Liver (tissue), 8 donors: ENCODE measurements at regions not wholly inside any gene's neighbourhood (a gene's known extent, or its start where the extent isn't known, plus 50 kb on each side); places are given as distances from the start of the nearest gene placed in this dataset.

Experiments
- DNase-seq: peaks from one replicate; pipeline ENCODE4 v3.0.0-alpha.2; 2017; ENCODE audit warnings: low spot score
- H3K27ac ChIP-seq, 2 donors: one replicate each; pipeline ENCODE4 v1.7.0; 2013; ENCODE audit warnings: inconsistent platforms in 2 of 2, low read length in 2 of 2, control low read depth in 1 of 2, low read depth in 1 of 2, mild to moderate bottlenecking in 1 of 2
- H3K27me3 ChIP-seq, 4 donors: one replicate each; pipeline versions ENCODE4 v1.6.1 to v1.7.0; 2013; ENCODE audit warnings: low read length in 3 of 4, inconsistent platforms in 1 of 4, mild to moderate bottlenecking in 1 of 4, moderate library complexity in 1 of 4; ENCODE audit not compliant: control insufficient read depth in 4 of 4, insufficient read depth in 4 of 4
- H3K36me3 ChIP-seq, 4 donors: one replicate each; pipeline versions ENCODE4 v1.6.1 to v1.7.0; 2013; ENCODE audit warnings: low read length in 3 of 4, mild to moderate bottlenecking in 3 of 4, low read depth in 1 of 4, moderate library complexity in 1 of 4; ENCODE audit not compliant: control insufficient read depth in 4 of 4, insufficient read depth in 3 of 4
- H3K4me1 ChIP-seq, 4 donors: one replicate each; pipeline versions ENCODE4 v1.6.1 to v1.7.0; 2013; ENCODE audit warnings: low read length in 3 of 4, mild to moderate bottlenecking in 3 of 4, moderate library complexity in 1 of 4; ENCODE audit not compliant: control insufficient read depth in 4 of 4, insufficient read depth in 4 of 4
- H3K4me3 ChIP-seq, 3 donors: one replicate each; pipeline versions ENCODE4 v1.6.1 to v1.7.0; 2013; ENCODE audit warnings: low read length in 3 of 3, control low read depth in 1 of 3, low read depth in 1 of 3, mild to moderate bottlenecking in 1 of 3
- H3K9ac ChIP-seq, 2 donors: one replicate each; pipeline ENCODE4 v1.7.0; 2013; ENCODE audit warnings: low read length in 2 of 2, mild to moderate bottlenecking in 2 of 2, moderate library complexity in 2 of 2, control low read depth in 1 of 2, low read depth in 1 of 2
- H3K9me3 ChIP-seq, 4 donors: one replicate each; pipeline versions ENCODE4 v1.6.1 to v1.7.0; 2013; ENCODE audit warnings: low read length in 3 of 4; ENCODE audit not compliant: control insufficient read depth in 4 of 4
- ATF3 ChIP-seq: IDR thresholded peaks from 2 replicates; pipeline ENCODE4 v1.6.1; 2016; ENCODE audit warnings: antibody characterized with exemption
- CTCF ChIP-seq: fragments of 150-350 bp; IDR thresholded peaks from 2 replicates; pipeline ENCODE4 v1.5.1; 2017; ENCODE audit warnings: improper control_type of control experiment, low read depth, low read length; ENCODE audit not compliant: missing input control
- EGR1 ChIP-seq, 2 donors: IDR thresholded peaks; 2 replicates each; pipeline ENCODE4 v1.6.1; 2016 to 2018; ENCODE audit warnings: antibody characterized with exemption in 2 of 2, low read depth in 2 of 2
- FOXA1 ChIP-seq: IDR thresholded peaks from 2 replicates; pipeline ENCODE4 v1.6.1; 2016; ENCODE audit warnings: antibody characterized with exemption
- FOXA2 ChIP-seq: IDR thresholded peaks from 2 replicates; pipeline ENCODE4 v1.6.1; 2016; ENCODE audit warnings: antibody characterized with exemption
- GABPA ChIP-seq, 2 donors: IDR thresholded peaks in 1 of 2; conservative IDR thresholded peaks in 1 of 2; 2 replicates each; pipeline ENCODE4 v1.6.1; 2016; ENCODE audit warnings: antibody characterized with exemption in 2 of 2, mild to moderate bottlenecking in 1 of 2, moderate library complexity in 1 of 2
- HNF4A ChIP-seq, 2 donors: conservative IDR thresholded peaks; 2 replicates each; pipeline ENCODE4 v1.6.1; 2016; ENCODE audit warnings: antibody characterized with exemption in 2 of 2, mild to moderate bottlenecking in 2 of 2
- HNF4G ChIP-seq: IDR thresholded peaks from 2 replicates; pipeline ENCODE4 v1.6.1; 2016; ENCODE audit warnings: antibody characterized with exemption
- JUND ChIP-seq, 2 donors: IDR thresholded peaks; 2 replicates each; pipeline ENCODE4 v1.6.1; 2016; ENCODE audit warnings: antibody characterized with exemption in 2 of 2
- MAX ChIP-seq: IDR thresholded peaks from 2 replicates; pipeline ENCODE4 v1.6.1; 2016; ENCODE audit warnings: antibody characterized with exemption
- REST ChIP-seq: IDR thresholded peaks from 2 replicates; pipeline ENCODE4 v1.6.1; 2016; ENCODE audit warnings: antibody characterized with exemption, mild to moderate bottlenecking
- RXRA ChIP-seq, 2 donors: IDR thresholded peaks; 2 replicates each; pipeline ENCODE4 v1.6.1; 2017 to 2018; ENCODE audit warnings: antibody characterized with exemption in 2 of 2, mild to moderate bottlenecking in 1 of 2
- SP1 ChIP-seq: IDR thresholded peaks from 2 replicates; pipeline ENCODE4 v1.6.1; 2018; ENCODE audit warnings: antibody characterized with exemption, mild to moderate bottlenecking
- TAF1 ChIP-seq: conservative IDR thresholded peaks from 2 replicates; pipeline ENCODE4 v1.6.1; 2016; ENCODE audit warnings: antibody characterized with exemption, mild to moderate bottlenecking
- YY1 ChIP-seq: IDR thresholded peaks from 2 replicates; pipeline ENCODE4 v1.6.1; 2016; ENCODE audit warnings: antibody characterized with exemption, mild to moderate bottlenecking
- ZBTB33 ChIP-seq: IDR thresholded peaks from 2 replicates; pipeline ENCODE4 v1.6.1; 2016; ENCODE audit warnings: antibody characterized with exemption
- WGBS: extraction: QIAGEN DNeasy Blood & Tissue Kit; methylation state at CpG from one replicate; pipeline ENCODE4 v1.1.7; 2013; 5-methylcytosine and 5-hydroxymethylcytosine counted together
- donor health status: healthy.
- donor health status: healthy.
- donor health status: healthy.
- donor health status: healthy.
- donor health status: healthy.

- TF ChIP-seq CTCF = no peak
- TF ChIP-seq RXRA (IDR thresholded peaks at IDR 0.05) = no peak
- no peak for TF ChIP-seq FOXA1
- TF ChIP-seq EGR1 (IDR thresholded peaks at IDR 0.05; ENCODE audit: low read depth in 2 of 2) = no peak
- TF ChIP-seq HNF4A (conservative IDR thresholded peaks at IDR 0.05) = no peak
Measured at GRCh38 chr2:153546358-153546757, 67.8 kb upstream of the RPRM start (continued).

- Histone ChIP-seq H3K36me3 (no peaks in the 10 kb centered on the region), H3K4me3 (no peak overlapping the region), H3K27me3 (peaks cover 0 to 4% (median 0%) of the 10 kb centered on the region in 4 donors), H3K9ac (no peak overlapping the region), H3K27ac (no peak overlapping the region), H3K4me1 (no peaks in the 10 kb centered on the region), H3K9me3 (no peaks in the 10 kb centered on the region)
- TF ChIP-seq JUND (IDR thresholded peaks at IDR 0.05) = no peak
- TF ChIP-seq ZBTB33 = no peak
- no peak for TF ChIP-seq EGR1 (IDR thresholded peaks at IDR 0.05; ENCODE audit: low read depth in 2 of 2)
- no peak for TF ChIP-seq FOXA2
- no peak for TF ChIP-seq HNF4G
- no peak for TF ChIP-seq RXRA (IDR thresholded peaks at IDR 0.05)
- no peak for TF ChIP-seq FOXA1
- no peak for TF ChIP-seq ATF3
- TF ChIP-seq REST = no peak
- TF ChIP-seq TAF1 = no peak
- no peak for TF ChIP-seq MAX
- TF ChIP-seq SP1 = no peak
- no peak for TF ChIP-seq GABPA (IDR thresholded peaks at IDR 0.05 in 1 of 2, conservative IDR thresholded peaks at IDR 0.05 in 1 of 2)
- TF ChIP-seq YY1 = no peak
- WGBS = 68% methylated on average over 2 of the region's 2 CpGs
- DNase-seq = no peak
Measured at GRCh38 chr2:153548536-153548935, 70.0 kb upstream of the RPRM start.
